Fibroblast of skin of scalp (primary cell): ENCODE measurements at regions not wholly inside any gene's neighbourhood (a gene's known extent, or its start where the extent isn't known, plus 50 kb on each side); places are given as distances from the start of the nearest gene placed in this dataset.

Experiments
- DNase-seq: peaks from one replicate; pipeline ENCODE4 v3.0.0-alpha.2; 2013

- DNase-seq = peak; percentile 87
These were observed 168.6 kb upstream of the FGGY start for GRCh38 chr1:59128239-59128736.

- DNase-seq = peak; percentile 87
These were observed 168.1 kb upstream of the FGGY start for GRCh38 chr1:59128784-59129227.

GRCh38 chr1:59132295-59132694 is 164.6 kb upstream of the FGGY start:
- no peak for DNase-seq

DNA sequence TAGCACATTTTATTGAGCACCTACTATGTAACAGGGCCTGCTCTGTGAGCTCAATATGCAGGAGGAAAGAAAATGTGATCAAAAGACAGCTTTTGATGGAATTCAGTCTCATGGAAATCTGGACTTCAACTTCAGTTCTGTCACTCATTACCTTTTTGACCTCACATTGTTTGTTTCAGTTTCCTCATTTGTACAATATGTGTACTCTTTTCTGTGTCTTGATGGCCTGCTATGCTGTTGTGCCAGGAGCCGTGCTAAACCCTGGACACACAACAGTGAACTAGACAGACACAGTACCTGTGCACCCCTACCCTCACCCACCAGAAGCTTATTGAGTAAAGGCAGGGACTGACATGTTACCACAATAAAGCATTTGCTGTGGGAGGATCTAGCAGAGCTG is 162.9 kb upstream of the FGGY start:
- DNase-seq = no peak

GRCh38 chr1:59135761-59136255 is 161.1 kb upstream of the FGGY start:
- no peak for DNase-seq

GRCh38 chr1:59136541-59137275 is 160.2 kb upstream of the FGGY start:
- no peak for DNase-seq

DNA sequence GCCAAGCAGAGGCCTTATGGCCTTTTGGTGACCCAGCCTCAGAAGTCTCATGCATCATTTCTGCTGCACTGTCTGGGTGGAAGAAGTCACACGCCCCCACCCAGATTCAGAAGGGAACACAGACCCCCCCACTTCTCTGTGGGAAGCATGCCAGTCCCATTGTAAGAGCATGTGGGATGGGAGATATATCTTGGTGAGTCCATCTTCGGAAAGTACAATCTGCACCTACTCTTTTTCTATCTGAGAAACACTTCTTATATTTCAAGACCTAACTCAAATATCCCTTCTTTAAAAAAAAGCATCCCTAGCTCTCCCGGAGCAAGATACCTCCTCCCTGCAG is 159.6 kb upstream of the FGGY start:
- DNase-seq = no peak

DNA sequence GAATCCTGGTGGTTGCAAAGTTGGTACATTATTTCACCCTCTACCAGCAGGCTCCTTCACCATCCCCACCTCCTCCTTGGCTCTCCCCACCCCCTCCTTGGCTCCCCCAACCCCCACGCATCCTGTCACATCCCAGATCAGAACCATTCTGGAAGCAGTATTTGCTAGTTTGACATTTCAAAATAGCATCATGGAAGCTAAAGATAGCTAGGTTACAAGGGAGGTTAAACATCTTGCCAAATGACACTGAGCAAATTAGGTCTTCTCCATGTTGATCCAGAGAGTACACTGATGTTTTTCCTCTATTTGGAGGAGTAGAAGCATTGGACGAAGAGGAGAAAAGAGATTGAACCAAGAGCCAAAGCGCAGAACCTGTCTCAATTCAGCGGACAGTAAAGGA is 158.9 kb upstream of the FGGY start:
- DNase-seq = no peak

DNA sequence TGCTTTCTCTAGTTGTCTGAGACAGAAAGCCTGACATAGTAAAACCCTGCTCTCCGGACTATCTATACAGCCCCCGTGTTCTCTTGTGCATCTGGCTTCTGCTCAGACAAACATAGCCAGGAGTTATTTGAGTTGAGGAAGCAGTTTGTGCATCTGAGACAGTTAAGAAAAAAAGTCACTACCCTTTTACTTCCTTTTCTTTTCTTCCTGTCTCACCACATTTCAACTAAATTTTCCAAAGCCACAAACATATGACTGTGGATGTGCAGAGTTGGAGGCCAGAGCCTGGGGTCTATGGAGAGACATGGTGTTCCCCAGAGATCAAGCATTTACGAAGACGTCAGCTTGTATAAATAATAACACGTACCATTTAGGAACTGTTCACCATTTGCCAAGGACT is 158.5 kb upstream of the FGGY start:
- no peak for DNase-seq

DNA sequence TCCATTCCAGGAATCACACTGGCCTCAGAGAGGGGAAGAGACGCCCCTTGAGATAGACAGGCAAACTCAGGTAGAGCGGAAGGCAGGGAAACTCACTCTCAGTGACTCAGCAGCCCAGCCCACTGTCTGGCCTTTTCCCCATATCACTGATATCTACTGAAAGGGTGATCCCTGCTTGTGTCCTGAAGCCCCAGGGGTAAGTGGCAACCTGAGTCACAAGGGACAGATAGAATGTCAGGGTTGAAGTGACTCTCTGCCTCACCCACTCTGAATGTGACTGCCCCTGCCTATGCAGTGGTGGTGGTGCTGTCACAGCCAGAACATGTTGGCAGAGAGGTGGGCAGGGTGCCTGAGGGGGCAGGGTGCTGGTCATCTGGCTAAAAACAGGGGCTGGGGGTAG is 157.5 kb upstream of the FGGY start:
- no peak for DNase-seq

GRCh38 chr1:59141267-59141863 is 155.5 kb upstream of the FGGY start:
- DNase-seq = no peak

DNA sequence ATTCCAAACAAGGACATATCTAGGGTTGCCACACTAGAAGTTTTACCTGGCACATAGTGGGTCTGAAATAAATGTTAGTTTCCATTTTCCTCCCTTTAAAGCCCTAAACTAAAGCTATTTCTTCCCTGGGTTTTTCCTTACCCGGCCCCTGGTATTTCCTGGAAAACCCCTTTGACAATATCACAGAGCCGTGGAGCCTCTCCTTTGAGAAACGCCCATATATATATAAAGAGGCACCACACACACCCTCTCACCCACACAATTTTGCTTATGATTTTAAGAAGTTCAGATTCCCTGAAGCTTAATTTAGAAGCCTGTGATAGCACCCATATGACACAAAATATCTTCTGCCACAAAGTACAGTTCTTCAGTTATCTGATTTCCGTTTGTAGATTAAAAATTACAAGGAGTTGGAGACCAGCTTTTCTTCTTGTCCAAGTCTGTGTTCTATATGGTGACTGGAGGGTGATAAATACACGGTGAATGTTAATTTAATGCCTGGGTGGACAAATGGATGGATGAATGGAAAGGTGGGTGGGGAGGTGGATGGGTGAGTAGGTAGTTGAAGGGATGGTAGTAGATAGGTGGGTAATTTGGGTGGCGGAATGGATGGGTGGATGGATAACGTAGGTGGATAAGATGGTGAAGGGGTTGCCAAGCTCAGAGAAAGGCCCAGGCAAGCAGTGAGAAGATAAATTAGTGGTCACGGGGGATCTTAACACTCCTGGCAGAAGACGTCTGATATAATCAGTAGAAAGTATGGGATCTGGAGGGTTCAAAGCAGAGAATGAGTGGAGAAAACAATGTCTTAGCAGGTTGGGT is 154.4 kb upstream of the FGGY start:
- DNase-seq = no peak

- DNase-seq = peak; percentile 96
These were observed 153.8 kb upstream of the FGGY start for GRCh38 chr1:59143133-59143487.

- DNase-seq = peak; percentile 76
These were observed 153.1 kb upstream of the FGGY start for GRCh38 chr1:59143811-59144210.

- no peak for DNase-seq
These were observed 151.9 kb upstream of the FGGY start for GRCh38 chr1:59144959-59145358.

GRCh38 chr1:59146056-59146455 is 150.8 kb upstream of the FGGY start:
- no peak for DNase-seq

GRCh38 chr1:59146651-59147358 is 150.1 kb upstream of the FGGY start:
- DNase-seq = no peak

DNA sequence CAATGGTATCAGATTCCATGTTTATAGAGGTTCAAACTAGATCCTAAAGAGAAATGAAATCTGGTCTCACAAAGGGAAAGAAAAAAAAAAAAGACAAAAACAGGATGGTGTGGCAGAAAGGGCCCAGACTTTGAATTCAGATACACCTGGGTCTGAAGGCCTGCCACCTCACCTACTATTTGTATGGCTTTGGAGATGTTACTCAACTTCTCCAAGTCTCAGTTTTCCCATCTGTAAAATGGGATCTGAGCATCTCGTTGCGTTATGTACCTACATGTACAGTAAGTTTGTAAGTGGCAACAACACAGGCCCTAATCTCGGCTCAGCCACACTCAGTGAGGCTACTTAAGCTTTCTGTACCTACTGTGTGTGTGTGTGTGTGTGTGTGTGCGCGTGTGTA is 147.5 kb upstream of the FGGY start:
- DNase-seq = no peak

DNA sequence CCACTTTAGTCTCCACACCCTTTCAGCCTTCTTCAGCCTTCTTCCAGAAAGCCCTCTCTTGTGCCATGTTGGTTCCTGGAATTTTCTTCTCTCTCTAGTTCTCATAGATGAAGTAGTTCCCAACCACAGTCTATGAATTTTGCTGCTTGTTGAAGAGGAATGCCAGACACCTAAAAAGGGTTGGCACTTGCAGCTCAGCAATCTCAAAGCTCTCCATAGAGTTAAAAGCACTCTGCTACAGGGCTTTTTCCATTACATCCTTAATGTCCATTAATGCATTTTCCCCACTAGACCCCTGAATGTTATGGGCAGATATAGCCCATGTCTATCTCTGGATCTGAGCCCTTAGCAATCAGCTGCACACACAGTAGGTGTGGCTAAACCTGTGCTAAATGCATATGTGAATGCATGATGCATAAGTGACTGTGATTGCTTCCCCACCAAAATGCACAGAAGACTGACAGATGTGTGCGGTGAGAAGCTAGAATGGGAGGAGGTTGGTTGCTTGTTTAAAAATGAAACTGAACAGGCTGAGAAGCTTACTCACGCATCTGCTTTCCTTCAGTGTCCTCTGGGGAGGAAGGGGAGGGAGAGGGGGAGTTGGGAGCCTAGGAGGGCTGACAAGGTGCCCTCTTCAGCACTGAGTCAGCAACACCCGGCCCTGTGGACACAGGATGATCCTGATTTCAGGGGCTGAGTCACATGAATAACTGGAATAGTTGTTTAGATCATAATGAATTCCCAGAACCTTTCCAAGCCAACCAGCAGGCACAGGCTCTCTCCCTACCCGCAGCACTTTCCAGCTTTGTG is 146.1 kb upstream of the FGGY start:
- DNase-seq = peak; percentile 100

DNA sequence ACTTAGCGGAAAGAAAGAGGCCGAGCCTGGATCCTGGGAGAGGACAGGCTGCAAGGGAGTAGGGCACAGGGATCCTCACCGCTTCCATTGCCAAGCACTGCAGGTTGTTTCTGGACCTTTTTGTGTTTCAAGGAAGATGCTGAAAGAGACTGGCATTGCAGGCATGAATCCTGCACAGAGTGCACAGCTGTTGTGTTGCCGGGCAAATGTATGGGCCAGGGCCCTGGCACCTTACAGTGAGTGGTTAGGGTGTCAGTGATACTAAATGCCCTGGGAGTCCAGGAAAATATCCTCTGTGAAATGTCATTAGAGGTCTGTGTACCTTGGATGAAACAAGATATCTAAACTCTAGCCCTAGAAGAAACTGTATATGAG is 145.5 kb upstream of the FGGY start:
- DNase-seq = no peak

- DNase-seq = no peak
These were observed 145.0 kb upstream of the FGGY start for GRCh38 chr1:59151860-59152259.

- no peak for DNase-seq
These were observed 144.4 kb upstream of the FGGY start for GRCh38 chr1:59152511-59152910.
